LNCaP clone FGC (cell line): ENCODE measurements at regions not wholly inside any gene's neighbourhood (a gene's known extent, or its start where the extent isn't known, plus 50 kb on each side); places are given as distances from the start of the nearest gene placed in this dataset.

Source experiments
- DNase-seq: peaks from one replicate; pipeline ENCODE4 v3.0.0-alpha.2; 2011; ENCODE audit warnings: low read depth
- H3K4me3 ChIP-seq: 2 replicates; pipeline ENCODE4 v1.5.1; 2011; ENCODE audit warnings: mild to moderate bottlenecking, low read depth, low read length, control low read depth
- TF ChIP-seq, protein P1 (sequence below): IDR thresholded peaks from 2 replicates; pipeline ENCODE4 v1.5.1; 2012; ENCODE audit warnings: mild to moderate bottlenecking; ENCODE audit not compliant: control insufficient read depth, insufficient read depth; ENCODE audit errors: extremely low read depth

DNA sequence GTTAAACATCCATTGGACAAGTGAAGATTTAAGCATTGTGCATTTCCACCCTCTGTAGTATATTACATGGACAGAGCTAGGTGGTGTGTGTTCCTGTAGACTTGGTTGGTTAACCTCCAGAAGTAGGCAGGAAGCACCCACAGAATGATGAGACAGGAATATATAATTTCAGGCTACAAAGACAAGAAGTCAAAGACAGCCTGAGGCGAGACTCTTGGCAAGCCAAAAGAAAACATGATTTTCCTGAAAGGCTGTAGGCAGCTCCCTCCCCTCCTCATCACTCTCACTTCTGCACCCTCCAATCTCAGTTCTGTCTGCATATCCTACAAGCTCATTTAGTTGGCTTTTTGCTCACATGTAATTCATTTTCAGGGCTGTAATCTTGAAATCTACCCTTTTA lies 110.0 kb upstream of the SLC35B3 start:
- H3K4me3 ChIP-seq = no peak overlapping the region
- no peak for DNase-seq
- TF ChIP-seq, protein P1, sequence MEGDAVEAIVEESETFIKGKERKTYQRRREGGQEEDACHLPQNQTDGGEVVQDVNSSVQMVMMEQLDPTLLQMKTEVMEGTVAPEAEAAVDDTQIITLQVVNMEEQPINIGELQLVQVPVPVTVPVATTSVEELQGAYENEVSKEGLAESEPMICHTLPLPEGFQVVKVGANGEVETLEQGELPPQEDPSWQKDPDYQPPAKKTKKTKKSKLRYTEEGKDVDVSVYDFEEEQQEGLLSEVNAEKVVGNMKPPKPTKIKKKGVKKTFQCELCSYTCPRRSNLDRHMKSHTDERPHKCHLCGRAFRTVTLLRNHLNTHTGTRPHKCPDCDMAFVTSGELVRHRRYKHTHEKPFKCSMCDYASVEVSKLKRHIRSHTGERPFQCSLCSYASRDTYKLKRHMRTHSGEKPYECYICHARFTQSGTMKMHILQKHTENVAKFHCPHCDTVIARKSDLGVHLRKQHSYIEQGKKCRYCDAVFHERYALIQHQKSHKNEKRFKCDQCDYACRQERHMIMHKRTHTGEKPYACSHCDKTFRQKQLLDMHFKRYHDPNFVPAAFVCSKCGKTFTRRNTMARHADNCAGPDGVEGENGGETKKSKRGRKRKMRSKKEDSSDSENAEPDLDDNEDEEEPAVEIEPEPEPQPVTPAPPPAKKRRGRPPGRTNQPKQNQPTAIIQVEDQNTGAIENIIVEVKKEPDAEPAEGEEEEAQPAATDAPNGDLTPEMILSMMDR = no peak

- no peak overlapping the region for H3K4me3 ChIP-seq
- no peak for DNase-seq
- TF ChIP-seq, protein P1 = no peak
Measured at GRCh38 chr6:8543714-8544113, 108.4 kb upstream of the SLC35B3 start.

GRCh38 chr6:8539453-8539852 lies 104.1 kb upstream of the SLC35B3 start:
- no peak overlapping the region for H3K4me3 ChIP-seq
- DNase-seq = no peak
- TF ChIP-seq, protein P1 = 0 out of 2 replicates have a peak, but pooled peaks have one; percentile 26

GRCh38 chr6:8536122-8536521 lies 100.8 kb upstream of the SLC35B3 start:
- TF ChIP-seq, protein P1 = no peak
- no peak for DNase-seq
- no peak overlapping the region for H3K4me3 ChIP-seq

- TF ChIP-seq, protein P1 = no peak
- no peak for DNase-seq
- no peak overlapping the region for H3K4me3 ChIP-seq
Measured at GRCh38 chr6:8535519-8535918, 100.2 kb upstream of the SLC35B3 start.

DNA sequence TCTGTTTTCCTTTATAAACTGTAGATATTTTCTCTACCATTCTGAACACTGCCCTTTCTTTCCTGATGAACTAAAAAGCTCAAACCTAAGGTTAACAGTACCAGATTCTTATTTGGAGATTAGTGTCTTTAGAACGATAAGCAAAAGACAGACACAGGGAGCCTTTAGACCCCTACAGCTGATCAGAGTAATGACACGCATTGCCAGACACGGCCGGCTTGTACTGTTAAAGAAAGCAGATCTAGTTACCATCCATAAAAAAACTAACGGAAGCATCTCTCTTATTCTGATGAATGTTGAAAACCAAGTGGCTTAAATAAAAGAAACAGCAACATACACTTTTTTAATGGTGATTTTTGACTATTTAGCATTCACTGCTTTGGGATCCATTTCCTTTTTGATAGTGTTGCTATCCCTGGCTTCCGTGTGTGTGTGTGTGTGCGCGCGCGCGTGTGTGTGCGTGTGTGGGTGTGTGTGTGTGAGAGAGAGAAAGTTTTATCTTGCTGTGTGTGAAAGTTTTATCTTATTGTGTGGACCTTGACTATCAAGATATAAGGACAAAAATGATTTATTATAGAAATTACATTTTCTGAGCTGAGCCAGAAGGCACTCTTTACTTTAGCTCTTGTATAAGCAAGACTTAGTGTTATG lies 95.6 kb upstream of the SLC35B3 start:
- TF ChIP-seq, protein P1 = no peak
- H3K4me3 ChIP-seq = no peak overlapping the region
- DNase-seq = no peak

DNA sequence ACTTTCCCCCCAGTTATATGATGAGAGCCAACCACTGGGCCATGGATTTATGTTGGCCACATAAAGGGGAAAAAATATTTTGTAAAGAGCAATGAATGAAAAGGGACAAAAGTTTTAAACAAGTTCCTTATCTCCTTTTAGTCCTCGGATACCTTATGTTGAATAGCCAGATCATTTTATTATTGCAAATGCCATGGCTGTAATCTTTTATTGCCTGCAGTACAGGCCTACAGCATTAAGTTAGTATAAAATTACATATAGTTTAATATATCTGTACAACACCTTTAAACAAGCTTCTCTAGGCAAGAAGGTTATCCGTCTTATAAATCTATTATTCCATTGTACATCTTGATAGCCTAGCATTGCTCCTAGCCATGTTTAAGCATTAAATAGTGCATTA lies 93.9 kb upstream of the SLC35B3 start:
- TF ChIP-seq, protein P1 = no peak
- DNase-seq = no peak
- H3K4me3 ChIP-seq = no peak overlapping the region
